Ascending aorta (tissue), 2 donors: ENCODE measurements at regions not wholly inside any gene's neighbourhood (a gene's known extent, or its start where the extent isn't known, plus 50 kb on each side); places are given as distances from the start of the nearest gene placed in this dataset.

Source experiments
- DNase-seq, 2 donors: peaks; one replicate each; pipeline ENCODE4 v3.0.0-alpha.2; 2019; ENCODE audit warnings: low spot score in 2 of 2
- H3K27ac ChIP-seq, 2 donors: fragments of 200-600 bp; sonication (generic); one replicate each; pipeline ENCODE4 v1.5.1; 2016 to 2017; ENCODE audit warnings: mild to moderate bottlenecking in 1 of 2
- H3K27me3 ChIP-seq: fragments of 200-600 bp; sonication (generic); one replicate; pipeline ENCODE4 v1.5.1; 2017
- H3K36me3 ChIP-seq, 2 donors: fragments of 200-600 bp; sonication (generic); one replicate each; pipeline ENCODE4 v1.5.1; 2016
- H3K4me1 ChIP-seq, 2 donors: fragments of 200-600 bp; sonication (generic); one replicate each; pipeline ENCODE4 v1.5.1; 2016 to 2017; ENCODE audit warnings: mild to moderate bottlenecking in 1 of 2
- H3K4me3 ChIP-seq, 2 donors: fragments of 200-600 bp; sonication (generic); one replicate each; pipeline ENCODE4 v1.5.1; 2016 to 2017; ENCODE audit warnings: mild to moderate bottlenecking in 1 of 2
- H3K9me3 ChIP-seq, 2 donors: fragments of 200-600 bp; sonication (generic); one replicate each; pipeline ENCODE4 v1.5.1; 2016
- intact Hi-C: fragments of 100-400 bp; cut with DNase I; formaldehyde crosslinking; loops from one replicate; pipeline ENCODE4 v1.15.1; 2023
- TF ChIP-seq, protein P1 (sequence below), 3 experiments: fragments of 200-600 bp in 2 of 3; fragments of 450-650 bp in 1 of 3; sonication (generic) in 2 of 3; IDR thresholded peaks; one replicate each; pipeline ENCODE4 v1.5.1; 2016 to 2019; ENCODE audit warnings: antibody characterized with exemption in 3 of 3, mild to moderate bottlenecking in 1 of 3, moderate library complexity in 1 of 3

DNA sequence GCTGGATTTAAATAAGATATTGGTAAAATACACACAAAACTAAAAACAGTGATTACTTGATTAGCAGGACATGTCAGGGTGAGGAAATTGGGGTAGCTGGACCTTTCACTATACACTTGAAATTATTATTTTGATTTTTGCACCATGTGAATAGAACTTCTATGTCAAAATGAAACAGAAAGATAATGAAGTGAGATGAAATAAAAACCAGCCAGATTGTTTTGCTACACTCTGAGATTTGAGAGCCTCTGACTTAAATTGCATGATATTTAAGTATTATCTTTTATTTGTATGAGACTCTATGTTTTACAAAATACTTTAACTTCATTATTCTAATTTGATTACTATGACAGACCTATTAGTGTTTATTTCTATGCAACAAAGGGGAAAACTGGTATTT, 819.6 kb upstream of the ATXN8OS start:
- no peak overlapping the region for H3K4me3 ChIP-seq
- H3K27me3 ChIP-seq = no peaks in the 10 kb centered on the region
- H3K4me1 ChIP-seq = no peaks in the 10 kb centered on the region
- H3K9me3 ChIP-seq = no peaks in the 10 kb centered on the region
- DNase-seq = no peak
- no peak overlapping the region for H3K27ac ChIP-seq
- intact Hi-C loops = no loop called here
- TF ChIP-seq, protein P1, sequence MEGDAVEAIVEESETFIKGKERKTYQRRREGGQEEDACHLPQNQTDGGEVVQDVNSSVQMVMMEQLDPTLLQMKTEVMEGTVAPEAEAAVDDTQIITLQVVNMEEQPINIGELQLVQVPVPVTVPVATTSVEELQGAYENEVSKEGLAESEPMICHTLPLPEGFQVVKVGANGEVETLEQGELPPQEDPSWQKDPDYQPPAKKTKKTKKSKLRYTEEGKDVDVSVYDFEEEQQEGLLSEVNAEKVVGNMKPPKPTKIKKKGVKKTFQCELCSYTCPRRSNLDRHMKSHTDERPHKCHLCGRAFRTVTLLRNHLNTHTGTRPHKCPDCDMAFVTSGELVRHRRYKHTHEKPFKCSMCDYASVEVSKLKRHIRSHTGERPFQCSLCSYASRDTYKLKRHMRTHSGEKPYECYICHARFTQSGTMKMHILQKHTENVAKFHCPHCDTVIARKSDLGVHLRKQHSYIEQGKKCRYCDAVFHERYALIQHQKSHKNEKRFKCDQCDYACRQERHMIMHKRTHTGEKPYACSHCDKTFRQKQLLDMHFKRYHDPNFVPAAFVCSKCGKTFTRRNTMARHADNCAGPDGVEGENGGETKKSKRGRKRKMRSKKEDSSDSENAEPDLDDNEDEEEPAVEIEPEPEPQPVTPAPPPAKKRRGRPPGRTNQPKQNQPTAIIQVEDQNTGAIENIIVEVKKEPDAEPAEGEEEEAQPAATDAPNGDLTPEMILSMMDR (IDR thresholded peaks at IDR 0.05) = no peak
- no peaks in the 10 kb centered on the region for H3K36me3 ChIP-seq

DNA sequence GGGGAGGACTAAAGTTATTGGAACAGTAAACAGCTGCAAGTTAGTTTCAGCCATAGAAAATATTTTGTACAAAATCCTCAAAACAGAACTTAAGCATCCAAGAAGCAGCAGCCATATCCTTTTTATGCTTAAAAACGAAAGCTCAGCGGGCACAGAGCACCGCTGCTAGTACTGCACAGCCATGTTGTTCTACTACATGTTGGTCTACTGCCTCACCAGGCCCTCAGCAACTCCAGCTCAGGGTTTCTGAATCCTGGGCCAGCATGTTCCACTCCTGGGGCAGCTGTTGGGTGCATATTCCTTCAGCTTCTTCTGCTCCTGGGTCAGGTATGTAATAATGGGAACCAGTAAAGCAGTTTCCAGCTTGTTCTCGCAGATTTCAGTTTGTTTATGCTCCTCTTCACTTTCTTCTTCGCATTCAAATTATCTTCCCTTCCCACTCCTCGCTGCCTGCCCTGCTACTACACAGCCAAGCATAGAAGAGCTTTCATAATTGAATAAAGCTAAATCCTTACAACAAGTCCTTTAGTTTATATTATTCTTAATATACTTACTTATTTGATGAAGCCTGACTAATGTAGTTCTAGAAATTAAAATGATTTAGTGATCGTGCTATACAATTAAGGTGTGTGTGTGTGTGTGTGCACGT, 820.5 kb upstream of the ATXN8OS start:
- DNase-seq = no peak
- Histone ChIP-seq H3K4me3 (no peak overlapping the region), H3K27me3 (no peaks in the 10 kb centered on the region), H3K4me1 (no peaks in the 10 kb centered on the region), H3K9me3 (no peaks in the 10 kb centered on the region), H3K36me3 (no peaks in the 10 kb centered on the region), H3K27ac (no peak overlapping the region)
- TF ChIP-seq, protein P1 (IDR thresholded peaks at IDR 0.05) = no peak
- intact Hi-C loops = no loop called here

DNA sequence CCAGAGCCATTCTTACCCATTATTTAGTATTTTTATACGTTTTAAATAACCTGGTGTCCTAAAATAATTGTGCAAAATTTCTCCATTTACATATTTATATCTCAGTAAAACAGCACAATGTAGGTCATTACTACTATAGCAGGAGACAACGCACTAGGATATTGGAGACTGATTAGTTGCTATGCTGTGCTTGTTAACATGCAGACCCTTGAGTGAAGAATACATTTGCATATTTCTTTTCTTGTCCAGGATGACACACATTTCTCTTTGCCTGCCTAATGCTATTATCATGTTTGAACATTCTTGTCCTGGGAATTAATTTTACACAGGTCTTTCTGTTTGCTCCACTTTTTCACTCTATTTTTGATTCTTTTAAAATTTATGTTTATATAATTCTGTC, 823.8 kb upstream of the ATXN8OS start:
- intact Hi-C loops = no loop called here
- H3K27me3 ChIP-seq = no peaks in the 10 kb centered on the region
- H3K4me1 ChIP-seq = no peaks in the 10 kb centered on the region
- no peak overlapping the region for H3K4me3 ChIP-seq
- TF ChIP-seq, protein P1 (IDR thresholded peaks at IDR 0.05) = no peak
- no peak overlapping the region for H3K27ac ChIP-seq
- no peaks in the 10 kb centered on the region for H3K36me3 ChIP-seq
- H3K9me3 ChIP-seq = no peaks in the 10 kb centered on the region
- DNase-seq = no peak

DNA sequence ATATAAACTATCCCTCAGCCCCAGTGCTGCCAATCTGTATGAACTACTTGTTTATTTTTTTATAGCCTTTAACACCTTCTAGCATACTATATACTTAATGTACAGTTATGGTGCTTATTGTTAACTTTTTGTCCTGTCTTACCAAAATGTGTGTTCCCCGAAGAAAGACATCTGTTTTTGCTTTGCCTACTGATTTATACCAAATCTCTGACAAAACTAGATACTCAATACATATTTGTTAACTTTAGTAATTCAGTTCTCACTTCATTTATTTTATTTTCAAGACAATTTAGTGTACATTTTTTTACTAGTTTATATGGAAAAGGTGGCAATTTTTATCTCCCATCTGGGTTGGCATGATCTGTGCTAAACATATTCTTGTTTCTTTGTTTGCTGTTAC, 824.3 kb upstream of the ATXN8OS start:
- Histone ChIP-seq H3K4me1 (no peaks in the 10 kb centered on the region), H3K9me3 (no peaks in the 10 kb centered on the region), H3K27me3 (no peaks in the 10 kb centered on the region), H3K27ac (no peak overlapping the region), H3K4me3 (no peak overlapping the region), H3K36me3 (no peaks in the 10 kb centered on the region)
- intact Hi-C loops = no loop called here
- TF ChIP-seq, protein P1 (IDR thresholded peaks at IDR 0.05) = no peak
- DNase-seq = no peak

DNA sequence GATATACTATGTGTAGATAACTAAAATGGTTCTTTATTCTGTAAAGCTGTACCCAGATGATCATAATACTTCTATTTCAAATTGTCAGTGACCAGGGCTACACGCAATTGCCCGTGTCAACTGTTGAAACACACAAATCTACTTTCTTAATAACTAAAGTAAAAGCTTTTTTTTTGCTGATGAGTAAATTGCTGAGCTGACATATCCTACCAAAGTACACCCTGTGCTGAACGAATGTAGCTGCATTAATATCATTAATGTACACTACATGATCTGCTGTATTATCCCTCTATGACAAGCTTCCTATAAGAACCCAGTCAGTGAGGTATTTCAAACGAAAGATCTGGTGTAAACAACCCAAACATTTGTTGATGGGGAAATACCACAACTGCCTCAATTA, 827.2 kb upstream of the ATXN8OS start:
- Histone ChIP-seq H3K9me3 (no peaks in the 10 kb centered on the region), H3K27ac (no peak overlapping the region), H3K36me3 (no peaks in the 10 kb centered on the region), H3K4me3 (no peak overlapping the region), H3K27me3 (no peaks in the 10 kb centered on the region), H3K4me1 (no peaks in the 10 kb centered on the region)
- TF ChIP-seq, protein P1 (IDR thresholded peaks at IDR 0.05) = no peak
- no peak for DNase-seq
- intact Hi-C loops = no loop called here

DNA sequence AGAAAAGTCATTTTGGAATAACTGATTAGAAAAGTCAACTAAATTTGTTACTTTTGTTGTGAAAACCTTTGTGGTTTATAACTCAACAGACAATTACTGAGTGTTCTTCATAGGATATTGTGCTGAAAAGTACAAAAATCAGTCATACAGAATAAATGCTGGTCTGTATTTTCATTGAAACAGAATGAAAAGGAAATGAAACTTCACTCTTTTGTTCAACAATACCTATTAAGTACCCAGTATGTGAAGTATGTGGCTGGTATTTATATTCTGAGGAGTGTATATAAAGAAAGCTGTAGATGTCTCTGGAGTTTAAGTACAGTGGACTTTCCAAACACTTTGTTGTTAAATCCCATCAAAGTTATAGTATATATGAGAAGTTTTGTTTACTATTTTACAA, 828.4 kb upstream of the ATXN8OS start:
- DNase-seq = no peak
- intact Hi-C loops = no loop called here
- TF ChIP-seq, protein P1 (IDR thresholded peaks at IDR 0.05) = no peak
- no peak overlapping the region for H3K4me3 ChIP-seq
- no peaks in the 10 kb centered on the region for H3K4me1 ChIP-seq
- H3K27ac ChIP-seq = no peak overlapping the region
- H3K36me3 ChIP-seq = no peaks in the 10 kb centered on the region
- no peaks in the 10 kb centered on the region for H3K9me3 ChIP-seq
- H3K27me3 ChIP-seq = no peaks in the 10 kb centered on the region
